ENCODE measurements at regions not wholly inside any gene's neighbourhood (a gene's known extent, or its start where the extent isn't known, plus 50 kb on each side); places are given as distances from the start of the nearest gene placed in this dataset.

- no peak for DNase-seq (ENCODE audit: low read depth in 2 of 2)
These were observed 83.9 kb upstream of the ARHGAP24 start for GRCh38 chr4:85391071-85391470.

DNA sequence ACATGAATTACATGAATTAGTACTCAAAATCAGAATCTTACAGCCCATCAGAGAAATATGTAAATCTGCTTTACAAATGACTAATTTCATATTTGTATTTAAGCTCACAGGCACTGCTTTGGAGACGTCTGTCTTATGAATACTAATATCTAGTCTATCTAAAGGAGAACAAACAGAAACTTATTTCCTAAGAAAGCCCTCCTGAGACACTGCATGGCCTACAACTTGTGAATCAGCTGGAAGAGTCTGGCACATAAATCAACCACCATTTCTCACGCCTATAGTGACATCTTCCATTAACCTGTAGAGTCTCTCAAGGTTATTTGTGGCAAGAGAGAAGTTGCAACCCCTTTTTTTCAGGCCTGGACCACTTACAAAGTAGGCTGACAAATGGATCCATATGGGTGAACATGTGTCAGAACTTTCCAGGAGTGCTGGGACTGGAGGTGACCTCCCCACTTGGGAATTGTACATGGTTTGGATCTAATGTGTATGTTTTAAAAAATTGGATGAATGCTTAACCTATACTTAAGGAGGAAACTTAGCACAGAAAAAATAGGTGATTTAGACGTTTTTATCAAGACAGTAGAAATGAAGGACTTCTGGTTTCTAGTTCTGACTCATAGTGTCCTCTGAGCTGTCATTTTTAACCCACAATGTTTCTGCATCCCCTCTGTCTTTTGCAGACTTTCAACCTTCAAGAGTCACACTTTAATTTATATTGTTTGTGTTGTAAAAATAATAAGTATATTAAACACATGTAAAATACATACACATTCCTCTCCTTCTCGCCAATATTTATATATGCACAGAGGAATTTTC is 83.2 kb upstream of the ARHGAP24 start:
- DNase-seq (ENCODE audit: low read depth in 2 of 2) = no peak

DNA sequence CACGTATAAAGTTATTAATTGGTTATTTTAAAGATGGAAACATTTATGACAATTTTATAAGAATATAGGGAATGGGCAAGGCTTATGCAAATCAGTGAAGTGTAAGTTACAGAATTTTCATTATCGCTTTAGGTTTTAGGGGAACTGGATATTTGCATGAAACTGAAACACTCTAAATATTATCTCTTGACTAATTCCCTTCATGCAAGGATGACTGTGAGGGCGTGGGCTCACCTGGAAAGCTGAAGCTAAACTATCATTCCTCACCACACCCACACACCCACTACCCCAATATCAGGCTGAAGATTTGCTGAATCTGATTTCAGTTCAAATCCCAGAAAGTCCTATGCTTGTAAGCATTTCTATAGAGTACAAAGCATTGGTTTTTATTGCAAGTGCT is 81.7 kb upstream of the ARHGAP24 start:
- no peak for DNase-seq (ENCODE audit: low read depth in 2 of 2)

DNA sequence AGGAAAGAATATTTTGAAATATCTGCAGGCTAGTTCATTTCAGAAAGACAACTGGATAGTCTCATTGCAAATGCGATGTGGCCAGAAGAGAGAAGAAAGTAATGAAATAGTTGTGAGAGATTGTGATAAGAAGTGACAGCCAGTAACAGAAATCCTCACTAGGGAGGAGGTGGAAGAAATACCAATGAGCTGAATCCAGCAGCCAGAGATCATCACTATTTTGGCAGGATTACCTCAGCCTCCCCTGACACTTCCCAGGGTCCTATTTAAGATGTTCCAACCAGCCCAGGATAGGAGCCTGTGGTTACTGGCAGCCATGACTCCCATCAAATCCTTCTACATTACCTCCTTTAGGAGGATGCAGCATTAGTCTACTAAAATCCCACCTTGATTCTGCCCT is 76.7 kb upstream of the ARHGAP24 start:
- no peak for DNase-seq (ENCODE audit: low read depth in 2 of 2)

- no peak for DNase-seq (ENCODE audit: low read depth in 2 of 2)
These were observed 75.7 kb upstream of the ARHGAP24 start for GRCh38 chr4:85399270-85399669.

- DNase-seq (ENCODE audit: low read depth in 2 of 2) = peak in 1 of 2 donors; percentile 44
These were observed 72.6 kb upstream of the ARHGAP24 start for GRCh38 chr4:85402371-85402770.

DNA sequence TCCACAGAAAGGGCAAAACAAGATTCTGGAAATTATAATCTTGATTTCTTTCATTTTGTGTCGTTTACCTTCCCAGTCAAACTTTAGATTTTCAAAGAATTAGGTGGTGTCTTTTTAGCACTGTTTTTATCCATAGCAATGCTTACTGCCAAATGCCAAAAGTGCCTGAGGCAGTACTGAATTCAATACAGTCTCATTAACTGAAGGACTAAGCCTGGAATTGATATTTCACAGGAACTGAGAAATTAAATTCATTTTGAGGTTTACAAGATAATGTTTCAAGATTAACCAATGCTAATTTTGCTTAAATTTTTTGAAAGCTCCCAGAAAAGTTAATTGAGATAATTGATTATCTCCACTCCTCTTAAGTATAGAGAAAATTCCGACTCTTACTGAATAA is 68.8 kb upstream of the ARHGAP24 start:
- no peak for DNase-seq (ENCODE audit: low read depth in 2 of 2)

GRCh38 chr4:85407546-85407945 is 67.4 kb upstream of the ARHGAP24 start:
- peak in 1 of 2 donors; percentile 56 for DNase-seq (ENCODE audit: low read depth in 2 of 2)

DNA sequence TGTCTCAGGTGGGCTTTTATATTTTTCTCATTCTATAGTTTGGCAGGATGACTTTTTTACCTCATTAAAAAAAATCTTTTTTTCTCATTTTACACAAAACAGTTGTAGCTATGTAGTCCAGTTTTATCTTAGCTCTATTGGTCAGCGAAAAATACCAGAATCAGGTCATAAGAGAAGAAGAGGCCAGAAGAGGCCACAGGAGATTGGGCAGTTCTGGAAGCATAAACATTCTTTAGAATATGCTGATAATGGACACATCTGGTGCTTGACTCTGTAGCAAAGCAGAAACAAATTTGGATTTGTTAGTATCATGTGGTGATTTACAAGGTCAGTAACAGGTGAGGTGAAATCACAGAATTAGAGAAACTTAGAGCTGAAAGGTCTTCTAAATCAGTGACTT is 66.6 kb upstream of the ARHGAP24 start:
- DNase-seq (ENCODE audit: low read depth in 2 of 2) = no peak

DNA sequence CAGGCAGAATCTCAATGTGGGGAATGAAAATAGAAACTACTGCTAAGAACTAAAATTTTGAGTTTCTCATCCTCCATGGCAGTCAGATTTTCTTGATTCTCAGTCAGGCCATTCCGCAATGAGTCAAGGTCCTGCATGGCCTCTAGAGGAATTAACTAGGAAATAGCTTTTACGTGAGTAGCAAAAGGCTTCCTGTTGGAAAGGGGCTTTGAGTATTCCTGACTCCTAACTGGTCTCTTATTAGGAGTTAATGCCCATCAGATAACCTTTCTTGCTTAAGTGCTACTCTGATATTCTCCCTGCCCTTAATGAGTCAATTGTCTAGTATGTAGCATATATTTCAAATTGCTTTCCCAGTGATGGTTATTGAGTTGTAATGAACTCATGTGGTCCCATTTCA is 65.7 kb upstream of the ARHGAP24 start:
- peak; percentile 0 to 92 for DNase-seq (ENCODE audit: low read depth in 2 of 2)

- no peak for DNase-seq (ENCODE audit: low read depth in 2 of 2)
These were observed 63.6 kb upstream of the ARHGAP24 start for GRCh38 chr4:85411386-85411785.

DNA sequence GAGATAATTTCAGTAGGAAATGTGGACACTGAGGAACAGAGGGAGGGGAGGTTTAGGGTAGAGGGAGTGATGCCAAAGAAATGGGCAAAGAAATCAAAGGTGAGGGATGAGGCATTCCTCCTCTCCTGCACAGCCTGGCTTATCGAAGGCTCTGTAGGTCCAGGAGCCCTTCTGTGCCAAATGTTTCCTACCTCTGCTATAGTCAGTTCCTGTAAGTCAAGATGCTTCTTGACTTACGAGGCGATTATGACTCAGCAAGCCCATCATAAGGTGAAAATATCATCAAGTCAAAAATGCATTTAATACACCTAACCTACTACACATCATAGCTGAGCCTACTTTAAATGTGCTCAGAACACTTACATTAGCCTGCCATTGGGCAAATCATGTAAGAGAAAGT is 60.0 kb upstream of the ARHGAP24 start:
- peak in 1 of 2 donors; percentile 10 for DNase-seq (ENCODE audit: low read depth in 2 of 2)

DNA sequence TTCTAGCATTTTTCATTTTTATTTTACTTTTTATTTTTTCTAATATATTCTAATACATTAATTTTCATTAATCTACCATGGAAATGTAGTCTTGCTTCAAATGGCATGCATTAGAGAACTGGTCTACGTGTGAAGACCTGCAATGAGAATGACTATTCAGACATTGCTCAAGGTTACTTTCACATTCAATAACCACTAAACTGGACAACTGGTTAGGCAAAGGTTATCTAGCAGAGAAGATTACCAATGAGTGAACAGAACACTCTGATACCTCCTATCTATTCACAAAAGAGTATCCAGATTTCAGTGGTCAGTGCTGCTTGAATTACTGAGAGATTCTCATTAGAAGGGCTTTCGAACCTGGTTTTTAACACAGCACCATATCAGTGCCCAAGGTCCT is 58.9 kb upstream of the ARHGAP24 start:
- no peak for DNase-seq (ENCODE audit: low read depth in 2 of 2)

DNA sequence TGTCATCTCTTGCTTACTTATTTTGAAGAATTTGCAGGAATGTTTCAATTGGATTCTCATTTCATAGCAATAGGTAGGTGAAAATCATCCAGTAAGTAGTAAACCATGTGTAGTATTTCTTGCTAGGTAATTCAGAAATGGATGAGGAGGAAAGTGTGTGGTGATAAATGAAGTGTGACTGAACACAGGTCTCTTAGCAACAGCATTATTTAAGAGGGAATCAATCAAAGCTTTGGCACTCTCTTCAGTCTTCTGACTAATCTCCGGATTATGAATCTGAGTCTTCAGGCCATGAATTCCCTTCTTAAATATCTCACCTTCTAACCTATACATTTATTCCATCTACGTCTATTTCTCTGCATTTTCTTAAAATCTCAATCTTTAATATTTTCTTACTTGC is 55.8 kb upstream of the ARHGAP24 start:
- DNase-seq (ENCODE audit: low read depth in 2 of 2) = peak in 1 of 2 donors; percentile 34

- DNase-seq (ENCODE audit: low read depth in 2 of 2) = no peak
These were observed 54.1 kb upstream of the ARHGAP24 start for GRCh38 chr4:85420831-85421230.

GRCh38 chr4:85423431-85423830 is 51.5 kb upstream of the ARHGAP24 start:
- peak in 1 of 2 donors; percentile 38 for DNase-seq (ENCODE audit: low read depth in 2 of 2)
